ENCODE measurements at regions not wholly inside any gene's neighbourhood (a gene's known extent, or its start where the extent isn't known, plus 50 kb on each side); places are given as distances from the start of the nearest gene placed in this dataset.

DNA sequence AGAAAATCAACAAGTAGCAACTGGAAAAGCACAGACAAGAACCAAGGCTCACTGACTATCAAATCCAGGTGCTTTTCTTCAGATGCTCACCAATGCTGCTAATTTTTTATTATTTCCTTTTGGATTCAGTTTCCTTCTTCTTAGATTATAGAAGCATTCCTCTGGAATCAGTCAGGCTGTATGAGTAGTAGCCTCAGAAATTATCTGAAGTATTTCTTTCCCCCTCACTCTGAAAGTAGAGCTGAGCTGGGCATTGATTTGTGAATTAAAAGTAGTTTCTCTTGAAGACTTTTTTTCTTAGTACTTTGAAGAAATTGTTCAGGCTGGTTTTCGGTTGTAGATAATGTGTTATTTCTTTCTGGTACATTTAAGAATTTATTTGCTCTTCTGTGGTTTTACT is 273.7 kb downstream of the NOL4 start:
- DNase-seq = no peak

DNA sequence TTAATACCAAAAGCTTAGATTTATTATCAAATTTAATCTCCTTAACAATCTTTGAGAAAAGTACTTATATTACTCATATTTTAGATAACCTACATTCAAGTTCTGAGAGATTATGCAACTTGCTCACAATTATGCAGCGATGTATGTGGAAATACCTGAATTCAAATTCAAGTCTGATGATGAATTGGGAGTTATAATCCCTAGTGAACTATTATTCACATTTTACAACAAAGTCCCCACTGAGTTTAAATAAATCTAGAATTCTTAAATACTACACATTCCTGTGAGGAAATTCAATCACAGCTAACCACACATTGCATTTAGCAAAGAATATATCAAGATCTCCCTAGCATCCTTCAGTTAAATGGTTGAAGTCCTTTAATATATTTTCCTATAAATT is 278.4 kb downstream of the NOL4 start:
- no peak for DNase-seq

DNA sequence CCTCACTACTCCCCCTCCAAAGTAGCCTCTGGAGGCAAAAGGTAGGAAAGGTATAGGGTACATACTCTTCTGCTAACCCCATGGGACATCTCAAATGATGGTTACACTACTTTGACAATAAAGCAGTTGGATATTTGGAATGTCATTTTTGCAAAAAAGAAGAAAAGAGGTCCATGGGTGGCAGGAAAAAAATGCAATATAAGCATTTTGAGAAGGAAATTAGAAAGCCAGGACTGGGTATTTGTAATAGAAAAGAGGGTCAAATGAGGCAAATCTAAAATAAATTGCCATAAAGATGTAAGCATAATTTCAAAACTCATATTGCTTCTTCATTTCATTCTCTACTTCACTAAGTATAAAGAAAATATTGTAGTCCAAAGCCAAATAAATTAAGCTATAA is 280.2 kb downstream of the NOL4 start:
- DNase-seq = no peak

DNA sequence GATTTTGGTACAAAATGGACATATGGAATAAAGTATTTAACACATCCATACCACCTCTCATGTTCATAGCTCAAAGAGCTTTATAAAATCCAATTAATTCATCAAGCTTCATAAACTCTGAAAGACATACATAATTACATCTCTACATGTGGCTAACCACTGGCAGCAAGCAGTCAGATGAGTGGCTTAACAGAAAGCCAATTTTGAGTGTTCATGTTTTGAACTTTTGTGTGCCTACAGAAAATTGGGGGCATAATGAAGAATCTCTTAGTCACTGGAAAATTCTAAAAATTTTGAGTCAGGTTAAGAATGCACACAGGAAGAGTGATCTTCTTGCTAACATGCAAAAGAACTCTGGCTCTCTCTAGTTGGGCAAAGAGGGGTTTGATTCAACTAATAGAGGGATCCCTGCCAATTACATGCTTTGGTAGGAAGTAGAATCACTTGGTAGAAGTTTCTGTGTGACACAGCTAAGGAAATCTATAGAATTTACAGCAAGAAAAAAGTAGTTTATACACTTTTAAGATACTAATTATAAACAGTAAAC is 287.4 kb downstream of the NOL4 start:
- no peak for DNase-seq

DNA sequence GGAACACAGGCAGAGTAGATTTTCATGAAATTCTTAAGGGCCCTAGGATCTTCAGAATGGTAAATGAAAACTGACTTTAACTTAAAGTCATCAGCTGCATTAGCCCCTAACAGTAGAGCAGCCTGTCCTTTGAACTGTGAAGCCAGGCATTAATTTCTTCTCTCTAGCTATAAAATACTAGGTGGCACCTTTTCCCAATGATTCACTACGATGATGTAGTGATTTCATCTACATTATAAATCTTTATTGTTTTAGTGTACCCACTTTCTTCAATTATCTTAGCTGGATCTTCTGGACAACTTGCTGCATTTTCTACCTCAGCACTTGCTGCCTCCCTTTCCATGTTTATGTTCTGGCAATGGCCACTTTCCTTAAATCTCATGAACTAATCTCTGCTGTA is 290.5 kb downstream of the NOL4 start:
- DNase-seq = no peak

DNA sequence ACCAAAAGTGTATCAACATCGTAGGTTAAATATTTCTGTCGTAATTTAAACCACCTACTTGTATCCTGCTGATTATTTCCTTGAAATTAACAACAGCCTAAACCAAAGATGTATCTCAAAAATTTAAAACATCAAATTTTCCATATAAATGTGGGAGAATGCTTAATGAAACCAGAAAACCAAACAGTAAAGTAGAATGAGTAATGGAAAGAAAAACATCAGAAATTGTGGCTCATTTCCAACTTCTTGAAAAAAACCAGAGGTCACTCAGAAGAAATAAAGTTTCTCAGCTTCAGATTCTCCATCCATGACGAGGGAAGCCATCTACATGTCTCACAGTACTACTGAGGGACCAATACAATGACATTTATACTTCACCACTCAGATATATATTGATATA is 296.5 kb downstream of the NOL4 start:
- DNase-seq = no peak

DNA sequence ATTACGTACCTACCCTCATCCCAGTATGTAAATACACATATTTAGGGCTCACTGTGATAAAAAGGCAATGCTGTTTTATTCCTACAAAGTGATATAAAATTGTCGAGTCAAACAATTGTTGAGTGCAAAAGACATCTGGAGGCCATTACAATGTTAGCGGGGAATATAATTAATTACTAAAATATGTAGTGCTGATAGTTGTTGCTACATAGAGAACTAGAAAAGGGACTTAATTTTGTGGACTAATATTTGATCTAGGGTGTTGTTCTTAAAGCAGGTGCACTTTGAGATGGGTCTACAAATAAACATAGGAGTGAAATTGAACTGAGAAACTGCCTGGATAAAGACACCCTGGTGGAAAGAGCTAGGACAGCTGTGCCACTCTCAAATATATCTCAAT is 300.1 kb downstream of the NOL4 start:
- DNase-seq = no peak

DNA sequence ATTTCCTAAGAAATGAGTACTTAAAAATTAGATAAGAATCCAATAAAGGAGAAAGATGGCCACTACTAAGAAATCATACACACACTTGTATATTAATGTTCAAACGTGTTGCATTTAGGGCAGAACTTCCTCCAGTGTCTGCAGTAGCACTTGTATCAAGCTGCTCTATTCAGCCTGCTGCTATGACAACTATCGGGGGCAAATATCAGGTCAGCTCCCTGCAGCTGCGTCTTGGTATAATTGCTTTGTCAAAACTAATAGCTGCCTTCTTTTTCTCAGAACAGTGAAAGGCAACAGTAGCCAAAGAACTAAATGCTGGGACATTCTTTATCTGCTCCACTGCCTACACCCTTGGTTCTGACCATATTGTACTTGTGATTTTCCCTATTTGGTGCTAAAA is 300.7 kb downstream of the NOL4 start:
- DNase-seq = no peak

DNA sequence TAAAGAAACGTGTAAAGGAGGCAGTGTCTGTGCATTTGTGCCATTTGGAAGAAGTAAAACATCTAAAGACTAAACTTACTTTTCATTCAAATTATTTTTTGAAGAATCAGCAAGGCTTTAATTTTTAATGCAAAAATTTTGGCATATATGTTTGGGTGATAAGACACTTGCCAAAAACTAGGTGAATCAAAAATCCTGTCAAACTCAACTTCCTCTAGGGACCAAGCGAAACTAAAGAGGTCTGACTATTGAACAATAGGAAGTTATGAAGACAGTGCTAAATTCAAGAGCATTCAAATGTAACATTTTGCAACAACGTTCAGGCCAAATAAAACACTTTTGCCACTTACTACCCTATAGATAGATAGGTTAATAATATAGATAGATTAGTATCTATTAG is 306.1 kb downstream of the NOL4 start:
- no peak for DNase-seq

DNA sequence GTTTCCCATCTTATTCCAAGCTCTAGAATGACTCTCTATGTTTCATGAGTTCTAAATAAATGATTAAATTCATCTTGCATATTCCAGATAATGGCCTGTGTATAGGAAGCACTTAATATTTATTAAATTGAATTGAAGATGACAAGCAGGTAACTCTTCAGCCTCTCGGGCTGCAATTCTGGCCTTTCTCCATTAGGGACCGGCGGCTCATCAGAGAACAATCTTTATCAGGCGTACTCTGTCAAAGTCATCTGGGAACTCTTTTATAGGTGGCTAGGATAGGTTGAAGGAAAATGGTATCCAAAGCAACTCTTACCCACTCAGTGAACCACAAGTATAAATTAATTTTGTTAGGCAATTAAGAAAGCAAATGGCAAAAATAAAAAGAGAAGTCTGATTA is 308.5 kb downstream of the NOL4 start:
- DNase-seq = no peak

DNA sequence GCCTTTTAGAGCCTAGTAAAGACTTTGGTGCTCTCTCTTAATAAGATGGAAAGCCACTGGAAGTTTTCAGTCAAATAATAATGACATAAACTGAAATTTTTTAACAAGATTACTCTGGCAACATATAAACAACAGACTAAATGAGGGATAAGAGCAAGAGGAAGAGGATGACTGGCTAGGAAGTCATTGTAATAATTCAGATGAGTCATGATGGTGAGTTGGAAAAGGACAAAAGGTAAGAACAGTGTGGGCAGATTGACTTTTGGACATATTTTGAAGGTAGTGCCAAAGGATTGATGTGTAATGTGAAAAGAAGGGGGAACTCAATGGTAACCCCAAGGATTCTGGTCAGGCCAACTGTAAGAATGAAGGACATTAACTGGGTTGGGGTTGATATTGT is 310.3 kb downstream of the NOL4 start:
- DNase-seq = no peak

DNA sequence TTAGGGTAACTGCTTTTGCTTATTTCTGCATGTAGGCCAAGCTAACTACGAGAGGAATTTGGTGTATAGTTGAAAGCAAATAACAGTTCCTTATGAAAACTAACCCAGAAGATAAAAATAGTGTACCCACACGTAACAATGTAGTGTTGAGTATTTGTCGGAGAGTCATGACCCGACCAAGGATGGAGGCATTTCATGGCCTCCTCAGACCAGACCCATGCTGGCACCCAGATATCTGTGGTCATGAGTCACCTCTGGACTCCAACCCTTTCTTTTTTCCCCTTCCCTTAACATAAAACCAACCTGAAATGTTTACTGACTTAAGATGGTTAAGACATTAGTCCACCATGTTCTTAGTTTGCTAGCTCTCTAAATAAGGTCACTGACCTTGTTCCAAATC is 318.7 kb downstream of the NOL4 start:
- DNase-seq = no peak

DNA sequence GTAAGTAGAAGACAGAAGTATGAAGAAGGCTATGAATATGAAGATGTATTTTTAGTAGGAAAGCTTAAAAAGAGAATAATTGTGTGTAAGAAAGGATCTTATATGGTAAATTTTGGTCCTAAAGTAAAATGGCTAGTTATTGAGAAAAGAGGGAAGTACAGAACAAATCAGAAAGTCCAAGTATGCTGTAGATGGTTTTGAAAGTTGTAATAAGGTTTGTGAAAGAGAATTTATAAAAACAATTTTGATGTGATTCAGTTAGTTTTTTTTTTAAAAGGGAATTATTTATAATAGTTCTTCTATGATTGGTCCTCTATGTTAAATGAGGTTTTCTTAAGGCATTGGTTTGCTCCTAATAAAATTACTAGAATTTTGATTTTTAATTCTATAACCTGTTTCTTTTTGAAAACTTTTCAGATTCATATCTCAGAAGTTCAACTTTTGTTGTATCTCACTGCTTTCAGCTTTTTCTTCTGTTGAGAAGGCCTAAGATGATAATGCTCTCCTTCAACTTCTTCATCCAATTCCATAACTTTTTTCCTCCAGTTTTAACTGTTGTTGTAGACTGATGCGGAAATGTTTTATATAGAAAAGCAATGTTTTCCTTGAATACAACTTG is 322.7 kb downstream of the NOL4 start:
- DNase-seq = no peak

DNA sequence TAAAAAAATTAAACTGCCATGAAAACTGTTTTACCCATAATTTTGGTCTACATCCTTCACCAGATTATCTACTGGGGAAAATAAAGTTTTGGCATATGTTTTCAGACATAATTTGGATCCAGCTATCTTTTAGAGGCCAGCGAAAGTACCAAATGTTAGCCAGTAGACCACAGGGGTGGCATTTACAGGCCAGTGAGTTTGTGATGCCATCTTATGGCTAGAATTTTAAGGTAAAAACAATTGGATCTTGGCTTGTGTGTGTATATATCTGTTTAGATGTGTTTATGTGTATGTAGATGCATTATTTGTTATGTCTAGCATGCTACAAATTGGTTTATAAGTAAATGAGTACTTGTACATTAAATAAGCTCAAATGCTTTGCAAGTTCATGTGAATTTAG is 322.6 kb downstream of the ASXL3 start:
- DNase-seq = no peak

DNA sequence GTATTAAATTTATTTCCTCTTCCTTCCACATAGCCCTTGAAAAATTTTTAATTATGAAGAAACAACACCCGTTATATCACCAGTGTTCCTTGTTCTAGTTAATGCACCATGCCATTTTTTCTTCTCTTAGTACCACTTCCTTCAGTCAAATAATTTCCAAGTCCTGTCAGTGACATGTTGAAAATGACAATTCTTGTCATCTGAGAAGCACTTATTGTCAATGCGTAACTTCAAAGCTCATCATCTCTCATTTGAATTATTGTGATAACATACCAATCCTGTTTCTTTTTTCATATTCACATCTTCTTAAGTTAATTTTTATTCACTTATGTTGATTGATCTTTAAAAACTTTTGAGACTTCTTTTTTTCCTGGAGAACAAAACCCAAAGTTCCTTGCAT is 320.4 kb downstream of the ASXL3 start:
- no peak for DNase-seq

DNA sequence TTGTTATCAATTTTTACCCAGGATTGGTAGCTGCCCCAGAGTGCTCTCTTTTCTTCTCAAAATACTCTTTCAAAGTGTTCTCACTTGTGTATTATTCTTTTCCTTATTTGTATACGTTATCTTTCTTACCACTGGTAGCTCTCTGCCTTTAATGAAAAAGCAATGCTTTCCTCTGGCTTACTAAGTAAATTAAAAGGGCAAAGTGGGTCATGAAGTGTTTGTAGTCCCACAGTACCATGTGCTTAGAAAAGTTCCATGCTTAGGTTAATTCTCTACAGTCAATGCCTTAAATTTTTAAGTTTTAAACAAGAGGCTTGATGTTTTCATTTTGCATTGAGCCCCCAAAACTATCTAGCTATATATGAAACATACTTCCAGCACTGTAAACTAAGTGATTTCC is 300.2 kb downstream of the ASXL3 start:
- DNase-seq = no peak

DNA sequence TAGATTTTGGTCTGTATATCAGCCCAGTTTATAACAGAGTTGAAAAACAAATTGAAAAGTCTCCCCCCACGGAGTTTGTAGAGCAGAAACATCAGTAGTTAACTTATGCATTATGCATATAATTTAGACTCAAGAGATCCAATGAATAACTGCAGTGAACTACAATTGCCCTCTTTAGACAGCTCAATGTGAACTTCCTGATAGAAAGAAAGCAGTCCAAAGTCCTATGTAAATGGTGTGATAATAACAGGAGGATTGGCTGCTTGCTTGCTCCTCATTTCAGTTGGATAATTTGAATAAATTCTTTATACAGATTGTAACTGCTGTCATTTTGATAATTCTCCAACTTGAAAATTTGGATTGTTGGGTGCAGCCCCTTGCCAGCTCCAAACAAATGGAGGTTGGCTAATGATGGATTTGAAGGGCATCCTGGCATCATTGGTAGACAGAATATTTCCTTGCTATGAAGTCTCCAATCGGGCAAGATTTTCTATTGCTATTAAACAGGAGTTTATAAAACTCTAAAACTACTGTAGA is 297.1 kb downstream of the ASXL3 start:
- DNase-seq = no peak

DNA sequence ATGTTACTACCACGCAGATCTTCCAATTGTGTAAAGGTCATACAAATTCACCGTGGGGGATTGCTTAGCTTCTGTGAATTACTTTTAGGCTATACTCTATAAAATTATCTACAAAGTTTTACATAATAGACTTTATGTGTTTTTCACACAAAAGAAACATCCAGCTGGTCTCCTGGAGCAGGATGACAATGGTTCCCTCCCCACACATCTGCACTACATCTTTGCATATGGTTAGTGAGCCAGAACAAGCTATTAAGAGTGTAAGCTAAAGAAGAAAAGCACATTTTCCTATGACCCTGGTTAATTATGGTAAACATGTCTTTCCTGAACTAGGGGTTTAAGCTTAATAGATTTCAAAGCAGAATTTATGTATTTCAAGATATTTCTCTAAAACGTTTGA is 295.1 kb downstream of the ASXL3 start:
- DNase-seq = no peak

DNA sequence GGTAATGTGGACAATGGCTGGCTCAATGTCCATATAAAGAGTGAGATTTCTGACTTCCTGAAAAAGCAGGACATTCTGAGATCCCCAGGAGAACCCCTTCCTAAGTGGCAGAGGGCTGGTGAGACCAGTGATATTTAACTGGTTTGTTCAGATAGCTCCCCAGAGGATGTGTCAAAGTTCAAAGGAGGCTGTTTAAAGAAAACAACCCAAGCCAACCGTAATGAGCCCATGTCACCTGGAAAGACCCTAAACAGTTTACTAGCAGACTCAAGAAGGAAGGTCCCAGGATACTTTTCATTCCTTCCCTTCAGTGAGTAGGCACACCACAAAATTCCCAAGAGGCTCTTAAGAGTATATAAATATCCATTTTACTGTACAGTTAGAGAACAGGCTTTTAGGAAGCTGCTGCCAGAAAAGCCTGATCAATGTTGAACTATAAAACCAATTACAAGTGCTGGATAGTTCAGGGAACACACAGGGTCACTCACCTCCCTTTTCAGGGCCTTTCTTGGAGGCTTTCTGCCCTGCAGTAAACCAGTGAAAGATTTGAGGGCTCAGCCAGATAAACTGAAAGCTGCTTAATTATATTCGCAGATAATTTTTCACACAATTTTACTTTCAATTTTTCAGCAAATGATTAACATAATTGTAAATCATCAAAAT is 293.5 kb downstream of the ASXL3 start:
- DNase-seq = no peak

DNA sequence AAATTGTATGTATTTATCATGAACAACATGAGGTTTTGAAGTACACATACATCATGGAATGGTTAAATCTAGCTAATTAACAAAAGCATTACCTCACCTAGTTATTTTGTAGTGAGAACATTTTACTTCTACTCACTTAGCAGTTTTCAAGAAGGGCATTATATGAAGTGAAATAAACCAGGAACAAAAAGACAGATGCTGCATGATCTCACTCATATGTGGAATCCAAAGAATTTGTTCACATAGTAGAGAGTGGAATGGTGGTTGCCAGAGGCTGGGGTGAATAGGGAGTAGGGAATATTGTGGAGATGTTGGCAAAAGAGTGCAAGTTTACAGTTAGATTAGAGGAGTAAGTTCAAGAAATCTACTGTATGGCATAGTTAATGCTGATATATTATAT is 292.0 kb downstream of the ASXL3 start:
- DNase-seq = no peak

DNA sequence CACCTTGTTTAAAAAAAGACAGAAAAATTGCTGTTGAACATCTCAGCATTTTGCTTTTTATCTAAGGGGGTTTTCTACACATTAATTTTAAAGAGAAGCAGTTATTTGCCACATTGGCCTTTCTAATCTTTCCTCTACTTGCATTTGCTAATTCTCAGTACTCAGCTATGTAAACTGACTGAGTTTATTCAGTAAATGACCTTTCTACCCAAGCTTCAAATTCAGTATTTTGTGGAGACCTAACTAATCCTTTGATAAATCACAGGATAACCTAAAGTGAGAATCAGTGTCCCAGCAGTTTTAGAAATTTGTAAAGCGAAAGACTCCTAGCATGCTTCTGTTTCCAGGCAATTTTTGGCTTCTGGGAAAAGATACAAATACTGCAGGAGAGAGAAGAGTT is 288.4 kb downstream of the ASXL3 start:
- no peak for DNase-seq

DNA sequence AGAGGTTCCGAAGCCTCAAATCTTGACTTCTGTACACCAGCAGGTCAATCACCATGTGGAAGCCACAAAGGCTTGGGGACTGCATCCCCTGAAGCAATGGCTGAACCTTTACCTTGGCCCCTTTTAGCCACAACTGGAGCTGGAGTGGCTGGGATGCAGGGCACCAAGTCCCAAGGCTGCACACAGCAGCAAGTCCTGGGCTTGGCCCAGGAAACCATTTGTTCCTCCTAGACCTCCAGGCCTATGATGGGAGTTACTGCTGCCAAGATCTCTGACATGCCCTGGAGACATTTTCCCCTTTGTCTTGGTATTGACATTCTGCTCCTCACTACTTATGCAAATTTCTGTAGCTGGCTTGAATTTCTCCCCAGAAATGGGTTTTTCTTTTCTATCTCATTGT is 285.9 kb downstream of the ASXL3 start:
- no peak for DNase-seq

DNA sequence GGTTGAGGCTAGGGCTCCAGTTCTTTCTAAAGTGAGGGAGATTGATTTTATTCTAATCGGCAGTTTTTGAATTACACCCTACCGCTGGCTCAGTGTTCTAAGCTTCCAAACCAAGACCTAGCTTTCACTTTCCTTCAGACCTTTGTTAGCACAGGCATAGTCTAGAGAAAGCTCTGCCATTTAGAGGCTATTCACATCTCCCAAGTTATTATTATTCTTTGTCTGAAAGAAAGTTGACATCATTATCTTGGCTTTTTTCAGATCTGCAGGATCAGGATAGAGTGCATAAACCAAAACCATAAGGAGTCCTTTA is 276.8 kb downstream of the ASXL3 start:
- DNase-seq = no peak

DNA sequence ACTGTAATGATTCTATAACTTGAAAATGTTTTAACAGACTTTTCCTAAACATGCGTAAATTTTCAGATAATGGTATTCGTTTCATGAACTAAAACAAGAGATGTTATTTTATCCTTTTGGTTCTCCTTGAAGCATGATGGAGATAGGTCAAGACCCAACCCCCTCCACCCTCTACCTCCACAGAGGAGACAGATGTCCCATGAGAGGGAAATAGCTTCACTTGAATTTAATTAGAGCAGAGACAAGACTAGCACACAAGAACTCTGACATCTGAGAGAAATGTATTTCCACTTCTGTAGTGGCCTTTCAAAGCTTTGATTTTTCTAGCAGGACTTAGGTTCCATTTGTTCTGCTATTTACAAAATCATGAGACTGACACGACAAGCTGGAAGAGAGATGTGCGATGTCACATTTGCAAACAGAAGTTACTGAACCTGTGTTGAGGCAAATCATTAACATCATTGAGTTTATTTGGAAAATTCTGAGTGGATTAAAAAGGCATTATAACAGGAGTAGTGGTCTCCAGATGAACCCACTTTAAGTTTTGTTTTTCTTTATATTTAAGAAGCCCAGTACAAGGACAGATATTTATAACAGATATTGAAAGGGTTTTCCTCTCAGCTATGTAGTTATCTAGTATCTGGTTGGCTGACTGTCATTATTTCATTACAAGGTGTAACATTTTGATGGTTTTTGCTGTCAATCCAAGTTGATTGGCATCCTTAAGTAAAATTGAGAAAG is 276.2 kb downstream of the ASXL3 start:
- DNase-seq = no peak
